ENCODE measurements at regions not wholly inside any gene's neighbourhood (a gene's known extent, or its start where the extent isn't known, plus 50 kb on each side); places are given as distances from the start of the nearest gene placed in this dataset.
A peak's percentile ranks its signal among the peaks of the same experiment; 100 is the strongest.

DNA sequence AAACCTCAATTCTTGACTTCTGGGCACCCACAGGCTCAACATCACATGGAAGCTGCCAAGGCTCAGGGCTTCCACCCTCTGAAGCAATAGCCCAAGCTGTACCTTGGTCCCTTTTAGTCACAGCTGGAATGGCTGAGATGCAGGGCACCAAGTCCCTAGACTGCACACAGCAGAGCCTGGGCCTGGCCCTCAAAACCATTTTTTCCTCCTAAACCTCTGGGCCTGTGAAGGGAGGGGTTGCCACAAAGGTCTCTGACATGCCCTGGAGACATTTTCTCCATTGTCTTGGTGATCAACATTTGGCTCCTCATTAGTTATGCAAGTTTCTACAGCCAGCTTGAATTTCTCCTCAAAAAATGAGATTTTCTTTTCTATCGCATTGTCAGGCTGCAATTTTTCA is 382.7 kb upstream of the RASGEF1B start:
- DNase-seq: no peak

GRCh38 chr4:81852031-81852715 is 380.5 kb upstream of the RASGEF1B start:
- no peak for DNase-seq

GRCh38 chr4:81850701-81851100 is 379.0 kb upstream of the RASGEF1B start:
- no peak for DNase-seq

- no peak for DNase-seq
Observed at GRCh38 chr4:81845761-81846160, 374.1 kb upstream of the RASGEF1B start.

GRCh38 chr4:81845273-81845672 is 373.6 kb upstream of the RASGEF1B start:
- no peak for DNase-seq

- DNase-seq: peak; percentile 78
Observed at GRCh38 chr4:81844717-81845116, 373.0 kb upstream of the RASGEF1B start.

GRCh38 chr4:81839347-81840042 is 367.8 kb upstream of the RASGEF1B start:
- peak; percentile 75 for DNase-seq

DNA sequence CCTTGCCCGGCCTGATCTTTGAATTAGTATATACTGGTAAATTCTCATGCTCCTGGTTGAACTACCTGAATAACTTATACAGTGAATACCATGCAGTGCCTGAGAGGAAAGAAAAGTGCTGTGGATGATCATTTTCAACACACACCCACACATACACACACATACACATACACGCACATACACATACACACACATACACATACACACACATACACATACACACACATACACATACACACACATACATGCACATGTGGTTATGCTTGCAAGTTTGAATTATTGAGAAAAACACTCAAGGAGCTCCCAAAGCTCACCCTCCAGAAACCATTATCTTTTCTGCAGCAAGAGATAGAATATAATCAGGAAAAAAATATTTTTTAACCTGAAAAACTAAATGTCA is 366.9 kb upstream of the RASGEF1B start:
- no peak for DNase-seq

GRCh38 chr4:81836716-81837115 is 365.0 kb upstream of the RASGEF1B start:
- DNase-seq: no peak

- DNase-seq: no peak
Observed at GRCh38 chr4:81833576-81833975, 361.9 kb upstream of the RASGEF1B start.

- DNase-seq: no peak
Observed at GRCh38 chr4:81828991-81829390, 357.3 kb upstream of the RASGEF1B start.

DNA sequence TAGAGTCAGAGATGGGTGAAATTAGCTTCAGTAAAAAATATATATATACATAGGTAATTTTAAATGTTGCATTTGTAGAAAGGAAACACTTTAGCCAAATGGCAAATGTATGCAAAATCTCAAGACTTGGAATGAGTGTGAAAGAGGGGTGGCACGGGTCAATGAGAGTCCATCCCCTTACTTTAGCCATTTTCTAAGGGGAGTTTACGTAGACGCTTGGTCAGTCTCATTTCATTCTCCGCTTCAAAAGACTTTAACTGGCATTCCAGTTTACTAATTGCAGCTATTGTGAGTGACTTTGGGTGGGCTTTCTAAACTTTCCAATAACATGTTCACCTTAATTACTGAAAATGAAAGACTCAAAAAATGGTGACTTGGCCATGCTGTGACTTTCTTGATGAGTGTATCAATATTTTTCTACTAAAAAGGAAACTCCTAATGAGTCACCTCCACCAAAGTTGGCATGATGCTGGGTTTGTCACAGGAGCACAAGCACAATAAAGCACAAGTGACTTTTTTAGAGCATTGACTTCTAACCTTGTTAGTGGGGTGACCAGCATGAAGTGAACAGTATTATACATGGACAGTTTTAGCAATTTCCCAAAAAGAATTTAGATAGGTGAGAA is 356.0 kb upstream of the RASGEF1B start:
- no peak for DNase-seq

- DNase-seq: no peak
Observed at GRCh38 chr4:81826817-81827424, 355.2 kb upstream of the RASGEF1B start.

GRCh38 chr4:81826335-81826734 is 354.6 kb upstream of the RASGEF1B start:
- DNase-seq: no peak

GRCh38 chr4:81818385-81818920 is 346.7 kb upstream of the RASGEF1B start:
- DNase-seq: no peak

GRCh38 chr4:81816031-81816761 is 344.5 kb upstream of the RASGEF1B start:
- no peak for DNase-seq

GRCh38 chr4:81814987-81815541 is 343.4 kb upstream of the RASGEF1B start:
- no peak for DNase-seq

DNA sequence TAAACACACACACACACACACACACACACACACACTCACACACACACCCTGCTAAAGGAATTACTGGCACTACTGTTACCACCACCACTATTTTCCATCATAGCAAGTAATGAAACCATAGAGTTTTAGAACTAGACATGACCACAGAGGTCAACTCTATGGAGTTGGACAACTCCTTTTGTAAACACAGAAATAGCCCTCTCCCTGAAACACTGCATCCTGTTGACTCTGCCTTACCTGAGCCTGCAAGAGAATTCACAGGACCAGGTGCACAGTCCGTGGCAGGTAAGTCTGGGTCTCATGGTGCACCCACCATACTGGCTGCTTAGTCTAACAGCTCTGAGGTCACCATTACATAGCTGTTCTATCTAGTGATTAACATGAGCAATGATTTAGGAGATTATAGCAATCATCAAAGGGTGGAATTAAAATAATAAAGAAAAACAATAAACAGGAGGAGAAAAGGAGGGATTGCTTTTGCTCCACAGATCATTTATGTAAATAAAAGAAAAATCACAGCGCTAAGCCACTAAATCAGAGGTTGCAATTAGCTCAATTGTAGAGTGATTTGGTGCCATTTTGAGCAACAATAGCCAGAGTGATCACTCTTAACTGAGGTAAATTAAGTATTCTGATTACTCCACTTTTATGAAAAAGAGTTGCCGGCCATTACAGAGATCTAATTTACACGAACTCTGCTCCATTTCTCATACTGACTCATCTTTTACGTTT is 340.0 kb upstream of the RASGEF1B start:
- no peak for DNase-seq

DNA sequence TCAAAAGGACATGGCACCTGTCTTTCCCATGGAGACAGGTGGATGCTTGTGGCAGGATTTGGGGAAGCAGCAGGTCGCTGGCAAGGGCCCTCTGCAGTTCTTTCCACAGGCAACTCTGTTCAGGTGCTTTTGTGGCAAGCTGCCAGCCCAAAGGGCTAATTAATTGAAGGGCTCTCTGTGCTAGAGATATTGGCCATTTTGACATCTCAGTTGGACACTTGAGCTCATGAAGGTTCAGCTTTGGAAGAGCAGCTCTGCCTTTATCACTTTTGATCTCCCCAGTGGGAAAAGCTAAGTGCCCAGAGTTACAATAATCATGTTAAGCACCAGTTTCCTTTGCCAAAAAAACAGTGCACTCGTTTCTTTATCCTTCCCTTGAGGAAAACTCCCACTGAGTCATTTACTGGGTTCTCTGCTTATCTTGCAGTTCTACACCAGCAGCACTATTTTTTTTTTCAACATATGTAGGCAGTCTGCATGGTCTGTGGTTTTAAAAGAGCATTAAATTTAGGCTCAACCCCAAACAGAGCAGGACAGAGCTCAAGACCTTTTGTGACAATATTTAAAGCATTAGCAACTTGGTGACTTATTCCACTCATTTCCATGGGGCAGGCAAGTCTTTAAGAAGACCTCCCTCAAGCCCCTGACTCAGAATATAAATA is 336.4 kb upstream of the RASGEF1B start:
- DNase-seq: peak; percentile 99

DNA sequence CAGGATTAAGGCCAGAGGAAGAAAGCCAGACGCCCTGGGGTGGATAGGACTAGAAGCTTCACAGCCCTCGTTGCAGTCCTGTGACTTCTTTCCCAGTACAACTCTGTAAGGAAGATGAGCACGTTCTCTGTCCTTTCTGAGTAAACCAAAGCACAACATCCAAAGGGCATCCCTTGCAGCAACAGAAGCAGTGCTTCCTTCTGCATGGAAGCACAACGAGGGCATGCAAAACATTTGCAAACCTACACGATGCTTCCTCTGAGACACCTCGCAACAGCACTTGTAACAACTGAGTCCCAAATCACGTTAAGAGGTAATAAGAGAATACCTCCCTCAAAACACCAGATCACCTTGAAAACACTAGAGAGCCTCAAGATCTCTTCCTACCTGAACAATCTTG is 335.7 kb upstream of the RASGEF1B start:
- DNase-seq: no peak

GRCh38 chr4:81806485-81806884 is 334.8 kb upstream of the RASGEF1B start:
- DNase-seq: no peak
